ENCODE measurements at regions not wholly inside any gene's neighbourhood (a gene's known extent, or its start where the extent isn't known, plus 50 kb on each side); places are given as distances from the start of the nearest gene placed in this dataset.

- TF ChIP-seq CTCF (IDR thresholded peaks at IDR 0.05; ENCODE audit: insufficient read depth, low read length, poor library complexity, severe bottlenecking): no peak
- TF ChIP-seq EZH2phosphoT487 (conservative IDR thresholded peaks at IDR 0.05; ENCODE audit: low read length): no peak
- H3K27me3 ChIP-seq (ENCODE audit: low read length): no peaks in the 10 kb centered on the region
- no peaks in the 10 kb centered on the region for H3K9me3 ChIP-seq (ENCODE audit: insufficient read depth, low read length)
- no peak overlapping the region for H3K4me3 ChIP-seq (ENCODE audit: insufficient read depth, low read length, poor library complexity, severe bottlenecking)
- H3K9me2 ChIP-seq (replicated peaks; ENCODE audit: insufficient read depth, low read length): no peaks in the 10 kb centered on the region
- H3K79me2 ChIP-seq (ENCODE audit: insufficient read depth, low read length): no peaks in the 10 kb centered on the region
- no peak overlapping the region for H3K27ac ChIP-seq (ENCODE audit: low read depth, low read length)
- H2AFZ ChIP-seq (ENCODE audit: low read depth, low read length, severe bottlenecking): no peak overlapping the region
- no peak overlapping the region for H3K9ac ChIP-seq (ENCODE audit: low read length)
- H4K20me1 ChIP-seq (ENCODE audit: low read depth, low read length): no peaks in the 10 kb centered on the region
- no peaks in the 10 kb centered on the region for H3K36me3 ChIP-seq (ENCODE audit: low read length)
- H3F3A ChIP-seq (ENCODE audit: insufficient read depth): no peaks in the 10 kb centered on the region
- H3K4me2 ChIP-seq (ENCODE audit: low read depth, low read length, poor library complexity, severe bottlenecking): no peak overlapping the region
Measured at GRCh38 chr11:8814209-8814922, 96.6 kb upstream of the AKIP1 start.

- no peaks in the 10 kb centered on the region for H3K79me2 ChIP-seq (ENCODE audit: insufficient read depth, low read length)
- H3K4me2 ChIP-seq (ENCODE audit: low read depth, low read length, poor library complexity, severe bottlenecking): no peak overlapping the region
- no peaks in the 10 kb centered on the region for H3K27me3 ChIP-seq (ENCODE audit: low read length)
- TF ChIP-seq CTCF (IDR thresholded peaks at IDR 0.05; ENCODE audit: insufficient read depth, low read length, poor library complexity, severe bottlenecking) (no peak), EZH2phosphoT487 (conservative IDR thresholded peaks at IDR 0.05; ENCODE audit: low read length) (no peak)
- no peaks in the 10 kb centered on the region for H3F3A ChIP-seq (ENCODE audit: insufficient read depth)
- no peaks in the 10 kb centered on the region for H4K20me1 ChIP-seq (ENCODE audit: low read depth, low read length)
- H3K4me3 ChIP-seq (ENCODE audit: insufficient read depth, low read length, poor library complexity, severe bottlenecking): no peak overlapping the region
- no peaks in the 10 kb centered on the region for H3K36me3 ChIP-seq (ENCODE audit: low read length)
- H3K27ac ChIP-seq (ENCODE audit: low read depth, low read length): no peak overlapping the region
- no peaks in the 10 kb centered on the region for H3K9me2 ChIP-seq (replicated peaks; ENCODE audit: insufficient read depth, low read length)
- no peak overlapping the region for H2AFZ ChIP-seq (ENCODE audit: low read depth, low read length, severe bottlenecking)
- no peaks in the 10 kb centered on the region for H3K9me3 ChIP-seq (ENCODE audit: insufficient read depth, low read length)
- no peak overlapping the region for H3K9ac ChIP-seq (ENCODE audit: low read length)
Measured at GRCh38 chr11:8814923-8815240, 96.1 kb upstream of the AKIP1 start.

GRCh38 chr11:8818421-8818820 is 92.6 kb upstream of the AKIP1 start:
- H3K36me3 ChIP-seq (ENCODE audit: low read length): no peaks in the 10 kb centered on the region
- H3K4me2 ChIP-seq (ENCODE audit: low read depth, low read length, poor library complexity, severe bottlenecking): no peak overlapping the region
- H4K20me1 ChIP-seq (ENCODE audit: low read depth, low read length): no peaks in the 10 kb centered on the region
- no peaks in the 10 kb centered on the region for H3K9me2 ChIP-seq (replicated peaks; ENCODE audit: insufficient read depth, low read length)
- H2AFZ ChIP-seq (ENCODE audit: low read depth, low read length, severe bottlenecking): no peak overlapping the region
- H3K9me3 ChIP-seq (ENCODE audit: insufficient read depth, low read length): no peaks in the 10 kb centered on the region
- H3K4me3 ChIP-seq (ENCODE audit: insufficient read depth, low read length, poor library complexity, severe bottlenecking): no peak overlapping the region
- no peaks in the 10 kb centered on the region for H3K27me3 ChIP-seq (ENCODE audit: low read length)
- TF ChIP-seq EZH2phosphoT487 (conservative IDR thresholded peaks at IDR 0.05; ENCODE audit: low read length): no peak
- no peak for TF ChIP-seq CTCF (IDR thresholded peaks at IDR 0.05; ENCODE audit: insufficient read depth, low read length, poor library complexity, severe bottlenecking)
- no peak overlapping the region for H3K27ac ChIP-seq (ENCODE audit: low read depth, low read length)
- H3K9ac ChIP-seq (ENCODE audit: low read length): no peak overlapping the region
- H3K79me2 ChIP-seq (ENCODE audit: insufficient read depth, low read length): no peaks in the 10 kb centered on the region
- no peaks in the 10 kb centered on the region for H3F3A ChIP-seq (ENCODE audit: insufficient read depth)
